NCI-H187 treated with DMSO at 0.1 percent for 48 hours (cell line): ENCODE measurements at regions not wholly inside any gene's neighbourhood (a gene's known extent, or its start where the extent isn't known, plus 50 kb on each side); places are given as distances from the start of the nearest gene placed in this dataset.
"Not testable (repeated sequence)": the region's sequence is repeated elsewhere in the genome, so short reads cannot be mapped to it uniquely, and the experiment has no call there.

ENCODE experiments used
- DNase-seq: peaks from one replicate; lab custom pipeline; 2025; lab: John Stamatoyannopoulos, UW

DNA sequence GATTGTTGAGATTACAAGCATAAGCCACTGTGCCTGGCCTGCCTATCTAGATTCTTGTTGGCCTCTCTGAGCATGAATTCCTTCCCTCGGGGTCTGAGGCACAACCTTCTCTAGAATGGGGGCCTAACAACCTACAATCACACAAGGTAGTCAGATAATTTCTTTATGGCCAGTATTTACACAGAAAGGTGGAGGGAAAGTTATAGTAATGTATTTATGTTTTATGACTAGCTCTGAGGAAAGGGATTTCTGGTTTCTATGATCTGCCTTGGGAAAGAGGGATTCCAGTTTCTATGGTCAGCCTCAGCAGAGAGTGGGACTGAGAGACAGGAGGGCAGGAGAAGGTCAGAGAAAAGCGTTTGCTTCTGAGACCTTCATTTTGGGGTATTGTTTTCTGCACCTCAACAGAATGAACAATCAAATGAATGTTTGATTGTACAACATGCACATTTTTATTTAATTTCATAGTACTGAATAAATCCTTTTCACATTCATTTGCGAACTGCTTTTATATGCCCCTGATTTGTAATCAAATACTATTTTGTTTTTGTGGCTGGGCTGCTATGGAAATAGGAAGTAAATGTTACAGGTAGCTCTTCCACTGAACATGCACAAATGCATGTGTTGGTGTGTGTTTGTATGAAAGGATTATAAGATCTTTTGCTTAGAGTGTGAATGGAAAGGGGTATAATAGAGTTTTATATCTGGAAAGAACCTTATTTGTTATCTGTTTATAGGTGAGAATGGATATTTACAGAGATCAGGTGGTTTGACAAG lies 499.7 kb upstream of the RGS6 start:
- DNase-seq = no peak

DNA sequence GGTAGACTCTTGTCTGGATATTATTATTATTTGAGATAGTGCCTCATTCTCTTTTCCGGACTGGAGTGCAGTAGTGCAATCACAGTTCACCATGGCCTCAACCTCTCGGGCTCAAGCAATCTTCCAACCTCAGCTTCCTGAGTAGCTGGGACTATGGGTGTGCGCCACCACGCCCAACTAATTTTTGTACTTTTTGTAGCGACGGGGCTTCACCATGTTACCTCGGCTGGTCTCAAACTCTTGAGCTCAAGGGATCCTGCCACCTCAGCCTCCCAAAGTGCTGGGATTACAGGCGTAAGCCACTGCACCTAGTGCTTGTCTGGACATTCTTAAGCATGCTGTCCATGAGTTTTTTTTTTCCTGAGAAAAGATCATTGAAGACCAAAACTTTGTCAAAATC lies 498.9 kb upstream of the RGS6 start:
- no peak for DNase-seq

DNA sequence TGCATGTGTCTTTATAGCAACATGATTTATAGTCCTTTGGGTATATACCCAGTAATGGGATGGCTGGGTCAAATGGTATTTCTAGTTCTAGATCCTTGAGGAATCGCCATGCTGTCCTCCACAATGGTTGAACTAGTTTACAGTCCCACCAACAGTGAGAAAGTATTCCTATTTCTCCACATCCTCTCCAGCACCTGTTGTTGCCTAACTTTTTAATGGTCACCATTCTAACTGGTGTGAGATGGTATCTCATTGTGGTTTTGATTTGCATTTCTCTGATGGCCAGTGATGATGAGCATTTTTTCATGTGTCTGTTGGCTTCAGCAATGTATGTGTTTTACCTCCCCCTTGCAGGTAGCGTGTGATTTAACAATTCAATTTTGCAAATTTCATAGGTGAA lies 496.6 kb upstream of the RGS6 start:
- not testable (repeated sequence) for DNase-seq

DNA sequence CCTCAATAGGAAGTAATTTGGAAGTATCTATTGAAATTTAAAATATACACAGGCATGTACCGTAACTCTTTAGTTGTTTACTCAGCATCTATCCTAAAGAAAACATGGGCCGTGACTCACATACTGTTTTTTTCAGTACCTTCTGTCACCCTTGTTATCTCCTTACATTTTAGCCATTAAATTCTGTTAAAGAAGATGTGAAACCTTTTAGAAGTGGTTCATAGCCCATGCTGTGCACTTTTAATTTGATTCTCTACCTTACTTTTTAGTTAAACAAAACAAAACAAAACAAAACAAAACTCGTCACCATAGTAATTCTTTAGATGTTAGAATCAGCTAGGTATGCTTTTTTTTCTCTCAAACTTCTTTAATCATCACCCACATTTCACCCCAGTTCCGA lies 494.4 kb upstream of the RGS6 start:
- no peak for DNase-seq

DNA sequence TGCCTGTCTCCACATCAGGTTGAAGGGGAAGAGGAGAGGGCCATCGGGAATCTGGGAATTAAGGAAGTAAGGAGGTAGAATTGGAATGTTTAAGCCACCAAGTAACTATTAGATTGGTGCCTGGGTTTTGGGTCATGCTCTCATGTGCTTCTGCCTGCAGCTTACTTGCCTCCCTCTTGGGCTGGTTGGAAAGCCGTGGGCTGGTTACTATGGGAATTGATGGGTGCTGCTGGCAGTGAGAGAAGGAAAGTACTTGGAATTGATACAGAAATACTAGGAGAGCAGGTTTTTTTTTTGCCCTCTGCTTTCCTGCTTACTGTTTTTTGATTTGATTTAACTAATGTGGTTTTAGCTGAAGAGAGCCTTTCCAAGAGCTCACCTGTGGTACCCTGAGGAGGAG lies 493.5 kb upstream of the RGS6 start:
- DNase-seq = no peak

DNA sequence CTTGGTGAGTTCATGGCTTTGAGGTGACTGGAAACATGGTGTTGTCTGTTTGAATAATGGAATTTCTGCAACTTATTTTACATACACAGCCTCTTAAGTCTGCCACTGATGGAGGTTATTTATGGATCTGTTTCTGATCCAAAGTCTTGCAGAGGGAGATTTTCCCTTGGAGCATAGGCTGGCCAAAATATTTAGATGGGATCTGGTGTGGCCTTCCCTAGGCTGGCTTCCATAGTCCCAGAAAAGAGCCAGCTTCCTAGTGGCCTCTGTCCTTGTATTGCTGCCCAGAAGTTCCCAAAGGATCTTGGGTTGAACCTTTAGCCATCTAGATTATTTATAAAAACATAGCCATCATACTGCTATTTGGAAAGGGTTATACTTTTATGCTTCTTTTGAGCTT lies 491.1 kb upstream of the RGS6 start:
- no peak for DNase-seq

DNA sequence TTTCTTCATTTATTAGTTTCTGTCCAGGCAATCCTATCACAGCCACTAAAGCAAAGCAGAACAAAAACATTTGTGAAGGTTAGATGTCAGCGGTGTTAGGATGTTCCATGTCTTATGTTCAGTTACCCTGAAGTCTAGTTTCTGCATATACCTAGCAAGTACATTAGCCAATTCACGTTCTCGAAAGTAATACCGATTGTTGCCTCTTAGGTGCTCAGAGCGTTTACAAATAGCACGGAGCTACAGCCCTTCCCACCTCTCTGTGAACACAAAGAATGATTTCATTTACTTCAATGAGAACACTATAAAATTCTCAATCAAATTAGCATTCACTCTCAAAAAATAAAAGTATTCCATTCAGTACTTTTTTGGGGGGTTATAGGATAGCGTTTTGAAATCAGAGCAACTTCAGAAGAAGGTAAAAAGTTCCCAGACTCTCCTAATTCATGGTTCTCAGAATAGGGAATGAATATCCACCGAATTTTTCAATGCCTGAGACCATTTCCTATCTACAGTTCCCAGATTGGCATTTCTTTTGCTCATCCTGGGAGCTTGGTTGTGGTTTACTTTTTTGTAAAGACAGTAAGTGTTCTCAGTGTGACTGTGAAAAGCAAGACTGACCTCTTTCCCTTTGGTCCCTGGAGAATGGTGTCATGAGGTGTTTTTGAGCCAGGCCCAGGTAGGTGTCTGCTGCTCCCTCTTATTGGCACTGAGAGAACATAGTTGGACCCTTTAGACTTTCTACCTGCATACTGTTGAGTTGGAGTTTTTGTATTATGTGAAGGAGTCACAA lies 488.0 kb upstream of the RGS6 start:
- DNase-seq = no peak

DNA sequence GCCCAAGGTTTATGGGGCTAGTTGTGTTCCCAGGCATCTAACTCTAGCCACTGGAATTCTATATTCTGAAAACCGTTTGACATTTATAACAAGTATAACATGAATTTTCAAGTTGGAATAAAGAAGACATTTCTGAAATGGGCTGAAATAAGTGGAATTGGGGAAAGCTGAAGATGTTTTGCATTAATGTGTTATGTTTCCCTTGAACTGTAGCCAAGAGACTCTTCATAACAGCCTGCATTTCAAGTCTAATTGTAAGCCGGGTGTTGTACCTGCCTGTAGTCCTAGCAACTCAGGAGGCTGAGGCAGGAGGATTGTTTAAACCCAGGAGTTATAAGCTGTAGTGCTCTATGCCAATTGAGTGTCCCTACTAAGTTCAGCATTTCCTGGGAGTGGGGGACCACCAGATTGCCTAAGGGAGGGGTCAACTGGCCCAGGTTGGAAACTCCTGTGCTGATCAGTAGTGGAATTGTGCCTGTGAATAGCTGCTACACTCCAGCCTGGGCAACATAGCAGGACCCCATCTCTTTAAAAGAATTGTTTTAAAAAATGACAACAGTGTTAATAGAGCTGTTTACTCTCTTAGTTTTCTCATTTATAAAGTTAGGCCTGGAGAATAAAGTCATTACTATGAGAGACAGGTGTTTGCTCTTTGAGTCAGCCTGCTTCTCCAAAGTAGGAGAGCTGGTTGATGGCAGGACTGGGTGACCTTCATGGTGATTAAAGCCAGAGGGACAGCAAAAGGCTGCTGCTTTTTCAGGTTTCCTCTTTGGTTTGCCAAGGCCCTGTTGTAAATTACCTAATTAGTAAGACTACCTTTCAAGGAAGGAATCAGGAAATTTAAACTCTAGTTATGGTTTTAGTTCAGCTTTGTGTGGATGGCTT lies 483.6 kb upstream of the RGS6 start:
- no peak for DNase-seq

DNA sequence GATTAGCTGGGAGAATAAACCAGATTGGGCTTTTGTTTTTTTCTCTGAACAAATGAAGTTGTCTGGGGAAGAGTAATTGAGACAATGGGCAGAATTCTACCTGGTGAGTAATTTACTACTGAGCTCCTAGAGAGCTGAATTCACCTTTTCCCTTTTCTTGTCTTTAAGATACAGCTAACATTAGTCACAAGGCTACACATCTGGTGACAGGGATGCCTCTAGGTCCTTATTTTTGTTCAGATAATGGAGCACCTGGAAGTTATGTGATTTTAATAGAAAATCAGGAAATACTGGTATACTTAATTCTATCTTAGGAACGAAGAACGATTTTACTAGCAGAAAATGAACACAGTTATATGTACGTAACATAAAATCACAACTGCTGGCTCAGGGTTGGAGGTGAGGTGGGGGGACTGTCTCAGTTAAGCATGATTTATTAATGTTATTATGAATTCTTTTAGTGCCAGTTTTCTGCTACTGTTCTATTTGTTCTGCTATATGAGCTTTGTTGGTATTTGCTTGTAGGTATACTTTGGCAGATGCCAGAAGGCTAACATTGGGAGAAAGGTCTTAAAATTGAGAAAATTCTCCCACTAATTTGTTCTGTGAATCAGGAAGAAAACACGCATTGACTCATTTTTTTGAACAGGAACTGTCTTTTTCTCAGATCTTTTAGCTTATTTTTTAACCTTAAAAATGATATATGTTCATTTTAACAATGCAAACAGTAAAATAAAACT lies 482.7 kb upstream of the RGS6 start:
- DNase-seq = no peak

DNA sequence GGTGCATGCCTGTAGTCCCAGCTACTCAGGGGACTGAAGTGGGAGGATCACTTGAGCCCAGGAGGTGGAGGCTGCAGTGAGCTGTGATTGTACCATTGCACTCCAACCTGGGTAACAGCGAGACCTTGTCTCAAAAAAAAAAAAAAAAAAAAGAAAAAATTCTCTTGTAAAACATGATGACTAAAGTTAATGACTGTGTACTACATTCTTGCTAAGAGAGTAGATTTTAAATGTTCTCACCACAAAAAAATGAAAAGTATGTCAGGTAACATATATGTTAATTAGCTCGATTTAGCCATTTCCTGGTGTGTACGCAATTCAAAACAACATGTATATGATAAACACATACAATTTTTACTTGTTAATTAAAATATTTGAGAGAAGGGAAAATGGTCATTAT lies 480.7 kb upstream of the RGS6 start:
- DNase-seq = no peak

DNA sequence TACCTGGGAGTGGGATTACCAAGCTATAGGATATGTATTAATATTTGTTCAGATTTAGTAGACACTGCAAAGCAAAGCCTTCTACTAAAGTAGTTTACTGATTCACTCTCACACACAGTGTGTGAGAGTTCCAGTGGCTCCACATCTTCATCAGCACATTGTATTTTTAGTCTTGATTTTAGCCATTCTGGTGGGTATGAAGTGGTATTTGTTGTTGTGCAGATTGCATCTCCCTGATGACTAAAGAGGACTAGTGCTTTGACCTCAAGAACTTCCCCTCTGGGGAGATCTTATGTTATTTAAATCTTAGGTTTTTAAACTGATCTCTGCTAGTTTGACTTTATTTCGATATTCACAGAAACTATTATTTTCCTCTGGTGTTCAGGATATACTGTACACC lies 479.7 kb upstream of the RGS6 start:
- no peak for DNase-seq

DNA sequence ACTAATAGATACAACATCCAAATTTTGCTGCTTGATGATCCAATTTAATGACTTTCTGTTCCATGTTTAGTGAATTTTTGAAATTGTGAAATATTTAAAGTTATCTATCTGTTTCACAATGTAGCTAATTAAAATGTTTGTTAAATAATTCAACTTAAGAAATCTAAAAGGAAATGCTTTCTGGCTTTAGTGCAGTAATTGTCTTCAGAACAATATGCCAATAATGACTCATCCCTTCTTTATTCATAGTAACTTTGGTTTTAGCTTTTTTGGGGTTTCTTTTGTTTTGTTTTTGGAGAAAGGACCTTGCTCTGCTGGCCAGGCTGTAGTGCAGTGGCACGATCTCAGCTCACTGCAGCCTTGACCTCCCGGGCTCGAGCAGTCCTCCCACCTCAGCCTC lies 479.2 kb upstream of the RGS6 start:
- no peak for DNase-seq

DNA sequence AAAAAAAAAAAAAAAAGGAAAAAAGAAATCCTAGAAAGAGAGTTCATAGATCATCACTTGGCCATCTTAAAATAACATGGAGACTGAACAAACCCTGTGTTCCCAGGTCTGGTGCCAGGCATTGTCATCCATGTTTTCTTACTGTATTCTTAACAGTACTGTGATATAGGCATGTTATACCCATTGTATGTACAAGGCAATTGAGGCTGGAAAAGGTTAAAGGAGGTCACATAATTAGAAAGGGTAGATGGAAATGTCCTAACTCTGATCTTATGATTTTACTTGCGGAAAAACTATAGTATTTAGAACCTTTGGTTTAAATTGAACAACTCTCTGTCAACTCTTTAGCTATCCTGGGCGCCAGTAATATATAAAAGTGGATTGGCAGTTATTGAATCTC lies 478.2 kb upstream of the RGS6 start:
- no peak for DNase-seq

DNA sequence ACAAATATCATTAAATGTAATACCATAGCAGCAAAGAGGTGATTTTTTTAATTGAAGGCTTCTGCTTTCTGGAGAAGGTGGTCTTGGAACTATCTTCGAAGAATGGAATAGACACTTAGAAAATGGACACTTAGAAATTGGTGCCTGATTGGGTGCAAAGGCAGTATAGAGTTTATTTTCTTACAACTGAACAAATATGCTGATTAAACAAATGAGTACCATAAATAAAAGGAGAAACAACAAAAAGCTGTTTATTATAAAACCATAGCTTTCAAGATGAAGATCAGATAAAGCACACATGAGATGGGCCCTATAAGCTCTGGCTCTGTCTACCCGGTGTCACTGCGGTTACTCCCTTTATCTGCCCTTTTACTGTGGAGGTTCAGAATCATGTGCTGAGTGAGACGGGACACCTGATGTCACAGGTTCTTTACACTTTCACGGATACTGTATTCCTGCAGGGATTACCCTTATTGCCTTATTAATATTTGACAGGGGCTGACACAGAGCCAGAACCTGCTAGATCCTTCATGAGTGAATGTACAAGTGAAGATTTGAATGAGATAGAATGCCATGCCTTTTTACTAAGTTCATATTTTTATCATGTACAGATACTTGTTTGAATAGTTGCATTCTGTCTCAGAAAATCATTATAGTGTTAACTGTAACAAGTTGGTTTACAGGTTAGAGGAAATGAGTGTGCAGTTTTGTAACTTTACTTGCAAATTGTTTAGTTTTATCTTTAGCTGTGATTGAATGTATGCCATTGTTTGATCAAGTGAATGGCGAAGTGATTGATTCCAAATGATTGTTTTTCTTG lies 477.5 kb upstream of the RGS6 start:
- no peak for DNase-seq

DNA sequence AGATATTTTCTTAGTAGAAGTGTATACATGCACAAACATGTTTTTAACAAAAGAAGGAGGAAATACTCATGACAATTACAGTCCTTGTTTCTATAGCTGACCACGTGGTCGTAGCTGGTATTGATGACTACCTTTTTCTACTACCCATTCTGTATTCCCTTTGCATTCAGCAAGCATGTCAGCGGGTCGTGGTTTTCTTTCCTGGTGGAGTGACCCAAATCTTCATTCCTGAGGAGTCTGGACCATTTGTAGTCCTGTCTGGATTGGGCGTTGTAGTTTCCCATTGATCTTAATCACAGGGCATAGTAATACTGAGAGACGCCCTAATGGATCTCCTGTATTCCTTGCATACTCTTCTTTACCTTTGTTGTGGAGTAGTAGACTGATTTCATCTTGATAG lies 472.1 kb upstream of the RGS6 start:
- DNase-seq = no peak

DNA sequence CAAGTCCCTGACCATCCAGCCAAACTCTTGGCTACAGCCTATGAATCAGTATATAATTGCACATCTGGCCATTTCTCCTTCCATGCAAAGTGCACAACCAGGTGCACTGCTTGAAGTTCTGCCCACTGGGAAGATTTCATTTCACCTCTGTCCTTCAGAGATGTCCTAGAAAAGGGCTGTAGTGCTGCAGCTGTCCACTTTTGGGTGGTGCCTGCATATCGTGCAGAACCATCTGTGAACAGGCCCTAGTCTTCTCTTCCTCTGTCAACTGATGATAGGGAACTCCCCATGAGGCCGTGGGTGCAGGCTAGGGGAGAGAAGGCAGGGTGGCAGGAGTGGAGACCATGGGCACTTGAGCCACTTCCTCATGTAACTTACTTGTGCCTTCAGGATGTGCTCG lies 470.6 kb upstream of the RGS6 start:
- not testable (repeated sequence) for DNase-seq

DNA sequence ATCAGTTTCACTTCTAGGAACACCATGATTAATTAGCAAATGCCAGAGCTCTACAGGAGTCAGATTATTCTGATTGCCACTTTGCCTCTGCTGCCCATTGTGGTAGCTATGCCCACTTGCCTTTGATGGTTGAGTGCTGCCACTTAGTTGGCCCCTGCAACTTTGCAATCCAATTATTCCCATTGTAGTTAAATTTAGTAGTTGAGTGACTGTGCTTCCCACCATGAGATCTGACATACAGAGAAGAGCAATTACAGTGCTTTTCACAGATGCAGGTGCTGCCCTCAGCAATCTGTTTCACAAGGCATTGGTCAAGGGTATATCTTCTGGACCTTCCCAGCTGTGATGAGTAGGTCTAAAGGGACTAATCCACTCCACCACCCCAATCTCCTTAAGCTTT lies 468.4 kb upstream of the RGS6 start:
- DNase-seq = no peak

DNA sequence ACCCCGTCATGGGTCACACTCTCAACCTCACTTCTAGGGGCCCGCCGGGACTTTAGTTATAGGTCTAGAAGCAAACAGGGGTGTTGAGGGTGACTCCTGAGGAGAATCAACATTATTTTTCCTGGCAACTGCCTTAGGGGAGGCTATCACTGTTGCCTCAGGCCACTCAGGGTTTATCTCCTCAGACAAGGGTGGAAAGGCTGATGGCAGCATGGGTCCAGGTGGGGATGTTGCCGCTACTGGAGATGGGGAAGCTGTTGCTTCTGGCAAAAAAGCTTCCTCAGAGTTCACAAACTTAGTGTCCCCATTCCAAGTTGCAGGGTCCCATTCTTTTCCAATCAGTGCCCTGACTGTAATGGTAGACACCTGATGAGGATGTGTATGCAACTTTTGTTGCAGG lies 467.4 kb upstream of the RGS6 start:
- no peak for DNase-seq

DNA sequence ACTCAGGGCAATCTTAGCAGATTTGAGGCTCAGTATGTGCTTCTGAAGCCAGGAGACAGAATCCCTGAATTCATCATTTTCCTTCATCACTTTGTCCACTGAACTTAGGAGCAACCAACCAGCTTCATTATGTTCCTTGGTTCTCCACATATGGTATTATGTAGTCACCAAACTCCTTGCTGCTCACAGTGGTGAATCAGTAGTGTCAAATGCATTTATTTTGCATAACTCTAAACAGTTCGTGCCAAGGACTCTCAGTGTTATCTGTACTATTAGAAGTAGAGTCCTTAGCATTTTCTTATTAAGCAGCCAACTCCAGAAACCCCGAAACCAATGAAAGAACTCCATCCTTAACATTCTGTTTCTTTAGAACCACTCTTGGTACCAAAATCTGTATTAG lies 466.9 kb upstream of the RGS6 start:
- DNase-seq = no peak

DNA sequence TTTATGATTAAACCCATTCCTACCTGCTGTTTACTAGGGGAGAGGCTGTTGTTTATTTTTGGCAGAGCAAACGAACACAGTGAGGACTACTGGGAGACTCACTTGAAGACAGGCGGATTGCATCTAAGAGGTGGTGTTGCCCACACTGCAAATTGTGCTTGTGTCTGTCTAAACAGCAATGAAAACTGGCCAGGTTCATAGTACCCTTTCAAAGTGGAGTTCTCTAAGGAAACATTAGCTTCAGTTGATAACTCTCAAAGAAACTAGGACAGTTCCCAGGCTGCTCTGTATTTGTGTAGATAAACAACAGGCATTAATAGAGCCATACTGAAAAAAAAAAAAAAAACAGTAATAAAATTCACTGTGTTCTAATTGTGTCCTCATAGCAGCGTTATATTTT lies 466.0 kb upstream of the RGS6 start:
- no peak for DNase-seq

DNA sequence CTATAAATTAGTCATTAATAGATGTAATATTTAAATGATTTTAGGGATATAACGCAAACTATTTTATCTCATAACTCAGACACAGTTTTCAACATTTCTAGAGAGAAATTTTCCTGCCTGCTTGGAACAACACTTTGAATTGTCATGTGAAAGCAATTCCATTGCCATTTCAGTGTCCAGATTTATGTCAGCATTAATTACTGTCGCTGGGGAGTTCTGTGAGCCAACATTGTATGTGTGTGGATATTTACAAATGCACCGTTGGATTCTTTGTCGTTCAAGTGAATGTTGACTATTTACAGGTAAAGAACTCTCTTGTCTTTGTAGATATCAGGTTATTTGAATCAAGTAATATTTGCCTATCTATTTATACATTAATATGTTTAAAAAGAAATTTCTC lies 465.3 kb upstream of the RGS6 start:
- DNase-seq = no peak
